ENCODE measurements at regions not wholly inside any gene's neighbourhood (a gene's known extent, or its start where the extent isn't known, plus 50 kb on each side); places are given as distances from the start of the nearest gene placed in this dataset.

DNA sequence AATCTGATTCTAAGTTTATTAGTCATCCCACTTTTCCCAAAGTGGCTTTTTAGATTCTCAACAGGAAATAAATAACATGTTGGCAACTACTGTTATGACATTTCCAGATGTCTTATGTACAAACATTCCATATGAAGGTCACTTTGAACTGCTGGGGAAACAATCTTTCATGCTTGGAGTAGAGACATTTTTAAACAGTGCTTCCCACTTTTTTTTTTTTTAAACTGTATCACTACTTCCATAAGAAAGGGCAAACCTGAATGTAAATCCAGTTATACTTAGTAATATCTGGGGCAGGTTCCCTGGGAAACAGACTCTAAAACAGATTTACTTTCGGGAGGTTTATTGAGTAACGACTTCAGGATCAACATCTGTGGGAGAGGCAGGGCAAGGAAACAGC is 473.8 kb downstream of the TAFA4 start:
- TF ChIP-seq, protein P1, sequence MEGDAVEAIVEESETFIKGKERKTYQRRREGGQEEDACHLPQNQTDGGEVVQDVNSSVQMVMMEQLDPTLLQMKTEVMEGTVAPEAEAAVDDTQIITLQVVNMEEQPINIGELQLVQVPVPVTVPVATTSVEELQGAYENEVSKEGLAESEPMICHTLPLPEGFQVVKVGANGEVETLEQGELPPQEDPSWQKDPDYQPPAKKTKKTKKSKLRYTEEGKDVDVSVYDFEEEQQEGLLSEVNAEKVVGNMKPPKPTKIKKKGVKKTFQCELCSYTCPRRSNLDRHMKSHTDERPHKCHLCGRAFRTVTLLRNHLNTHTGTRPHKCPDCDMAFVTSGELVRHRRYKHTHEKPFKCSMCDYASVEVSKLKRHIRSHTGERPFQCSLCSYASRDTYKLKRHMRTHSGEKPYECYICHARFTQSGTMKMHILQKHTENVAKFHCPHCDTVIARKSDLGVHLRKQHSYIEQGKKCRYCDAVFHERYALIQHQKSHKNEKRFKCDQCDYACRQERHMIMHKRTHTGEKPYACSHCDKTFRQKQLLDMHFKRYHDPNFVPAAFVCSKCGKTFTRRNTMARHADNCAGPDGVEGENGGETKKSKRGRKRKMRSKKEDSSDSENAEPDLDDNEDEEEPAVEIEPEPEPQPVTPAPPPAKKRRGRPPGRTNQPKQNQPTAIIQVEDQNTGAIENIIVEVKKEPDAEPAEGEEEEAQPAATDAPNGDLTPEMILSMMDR (IDR thresholded peaks at IDR 0.05): no peak
- TF ChIP-seq POLR2AphosphoS5 (IDR thresholded peaks at IDR 0.05) (no peak), POLR2A (IDR thresholded peaks at IDR 0.05) (no peak)

All from sigmoid colon (tissue), 4 donors.